ENCODE measurements at regions not wholly inside any gene's neighbourhood (a gene's known extent, or its start where the extent isn't known, plus 50 kb on each side); places are given as distances from the start of the nearest gene placed in this dataset.
"Not testable (repeated sequence)": the region's sequence is repeated elsewhere in the genome, so short reads cannot be mapped to it uniquely, and the experiment has no call there.

- in situ Hi-C loops (cut with HindIII; ENCODE audit: low pct_unique_long_range_greater_than_20kb, low sequenced_read_pairs): no loop called here
Observed at GRCh38 chr6:30832864-30833263, 51.5 kb upstream of the DDR1 start.

GRCh38 chr6:30830438-30830837 is 53.9 kb upstream of the DDR1 start:
- DNase-seq (ENCODE audit: low read depth): no peak

More at GRCh38 chr6:30832864-30833263, 51.5 kb upstream of the DDR1 start:
- DNase-seq (ENCODE audit: low read depth): no peak

DNA sequence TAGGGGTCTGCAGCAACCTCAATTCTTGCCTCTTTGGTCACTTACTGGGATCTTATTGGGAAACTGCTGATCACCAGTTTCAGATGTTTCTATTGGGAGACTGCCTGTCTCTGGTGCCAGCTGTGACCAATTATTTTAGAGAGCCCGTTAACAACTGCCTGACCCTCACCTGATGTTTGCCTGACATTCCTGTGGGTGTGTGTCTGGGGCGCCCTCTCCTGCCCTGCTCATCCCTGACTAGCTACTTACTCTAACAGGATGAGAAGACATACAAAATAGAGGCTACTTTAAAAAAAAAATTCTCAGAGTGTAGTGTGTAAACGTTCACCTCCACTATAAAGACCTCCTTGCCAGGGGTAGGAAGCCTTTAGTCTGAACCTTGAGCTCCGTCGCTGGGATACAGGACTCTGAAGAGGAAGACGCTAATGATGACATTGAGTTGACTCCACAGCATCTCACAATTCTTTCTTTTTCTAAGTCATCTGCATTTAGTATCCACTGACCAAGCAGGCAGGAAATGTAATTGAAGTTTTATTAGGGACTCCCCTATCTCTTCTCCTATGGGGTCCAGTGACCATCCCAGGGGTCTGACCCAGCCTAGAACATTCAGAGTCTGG is 54.6 kb upstream of the DDR1 start:
- in situ Hi-C loops (cut with HindIII; ENCODE audit: low pct_unique_long_range_greater_than_20kb, low sequenced_read_pairs): no loop called here
- no peak for DNase-seq (ENCODE audit: low read depth)

More at GRCh38 chr6:30830438-30830837, 53.9 kb upstream of the DDR1 start:
- in situ Hi-C loops (cut with HindIII; ENCODE audit: low pct_unique_long_range_greater_than_20kb, low sequenced_read_pairs): no loop called here

- no peak for DNase-seq (ENCODE audit: low read depth)
- in situ Hi-C loops (cut with HindIII; ENCODE audit: low pct_unique_long_range_greater_than_20kb, low sequenced_read_pairs): no loop called here
Observed at GRCh38 chr6:30829033-30829432, 55.3 kb upstream of the DDR1 start.

DNA sequence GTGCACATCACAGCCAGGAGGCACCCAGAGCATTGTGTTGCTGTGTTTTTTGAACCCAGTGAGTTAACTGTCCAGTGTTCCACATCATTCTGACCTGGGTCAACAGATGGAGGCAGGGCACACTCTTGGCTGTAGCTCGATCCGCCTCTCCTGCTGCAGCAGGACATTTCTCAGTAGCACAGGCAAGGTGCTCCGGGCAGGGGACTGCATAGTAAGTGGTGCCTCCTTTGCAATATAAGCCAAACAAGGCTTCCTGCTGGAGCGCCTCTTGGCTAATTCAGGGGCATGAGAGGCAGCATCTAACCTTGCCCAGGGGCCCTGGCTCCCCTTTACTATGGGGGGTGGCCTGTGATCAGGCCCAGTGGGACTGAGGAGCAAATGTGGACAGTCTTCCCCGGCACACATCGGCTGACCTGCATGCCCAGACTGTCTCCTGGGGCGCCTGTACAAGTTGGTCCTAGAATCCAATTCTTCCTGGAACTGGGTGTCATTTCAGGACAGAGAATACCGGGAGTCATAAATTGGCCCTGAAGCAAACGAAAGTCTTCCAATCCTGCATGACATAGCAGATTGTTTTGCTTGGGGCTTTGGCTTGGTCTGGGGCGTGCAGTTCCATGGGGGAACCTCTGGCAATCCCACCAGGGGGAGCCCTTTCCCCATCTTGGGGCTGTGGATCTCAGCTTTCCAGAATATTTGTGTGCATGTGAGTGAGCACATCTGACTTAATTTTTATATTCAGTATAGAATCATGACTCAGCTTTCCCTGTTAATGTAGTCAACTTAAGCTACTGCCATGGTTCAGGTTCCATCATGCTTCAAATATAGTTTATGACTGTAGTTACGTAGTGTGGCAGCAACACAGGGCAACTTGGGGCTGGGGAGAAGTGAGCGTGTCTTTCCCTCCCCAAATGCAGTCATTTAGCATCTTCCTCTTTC is 56.0 kb upstream of the DDR1 start:
- peak; percentile 97 for DNase-seq (ENCODE audit: low read depth)
- in situ Hi-C loops (cut with HindIII; ENCODE audit: low pct_unique_long_range_greater_than_20kb, low sequenced_read_pairs): no loop called here

GRCh38 chr6:30826961-30827342 is 57.4 kb upstream of the DDR1 start:
- in situ Hi-C loops (cut with HindIII; ENCODE audit: low pct_unique_long_range_greater_than_20kb, low sequenced_read_pairs): no loop called here
- peak; percentile 61 for DNase-seq (ENCODE audit: low read depth)

DNA sequence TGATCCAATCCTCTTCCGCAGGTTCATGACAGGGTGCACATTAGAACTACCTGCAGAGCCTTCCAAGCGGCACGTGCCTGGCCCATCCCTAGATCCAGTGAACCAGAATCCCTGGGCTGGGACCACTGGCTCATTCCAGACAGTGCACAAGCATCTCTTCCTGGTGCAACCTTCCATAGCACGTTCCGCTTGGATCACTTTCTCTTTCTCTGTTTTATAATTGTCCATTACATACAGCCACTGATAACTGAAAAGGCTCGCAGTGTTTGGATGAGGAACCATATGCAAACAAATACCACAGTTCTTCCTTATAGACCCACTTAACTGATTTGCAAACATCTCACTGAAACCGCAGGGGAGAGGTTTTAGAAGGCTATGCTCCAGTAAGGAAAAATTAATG is 59.6 kb upstream of the DDR1 start:
- DNase-seq (ENCODE audit: low read depth): peak; percentile 86
- in situ Hi-C loops (cut with HindIII; ENCODE audit: low pct_unique_long_range_greater_than_20kb, low sequenced_read_pairs): no loop called here

DNA sequence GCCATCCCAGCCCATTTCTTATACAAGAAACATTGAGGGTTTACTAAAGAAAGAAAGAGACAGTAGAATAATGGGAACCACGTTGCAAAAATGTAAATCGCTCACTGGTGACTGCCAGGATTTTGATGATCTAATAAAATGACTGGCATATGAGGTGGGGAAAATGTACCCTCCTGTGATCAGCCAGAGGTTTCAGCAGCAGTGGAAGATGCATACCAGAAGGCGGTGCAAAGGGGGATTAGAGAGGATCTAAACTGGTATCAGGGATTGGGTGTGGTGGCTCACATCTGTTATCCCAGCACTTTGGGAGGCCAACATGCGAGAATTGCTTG is 60.8 kb upstream of the DDR1 start:
- in situ Hi-C loops (cut with HindIII; ENCODE audit: low pct_unique_long_range_greater_than_20kb, low sequenced_read_pairs): no loop called here
- DNase-seq (ENCODE audit: low read depth): no peak

- DNase-seq (ENCODE audit: low read depth): no peak
- in situ Hi-C loops (cut with HindIII; ENCODE audit: low pct_unique_long_range_greater_than_20kb, low sequenced_read_pairs): no loop called here
Observed at GRCh38 chr6:30821862-30822784, 62.2 kb upstream of the DDR1 start.

GRCh38 chr6:30820193-30820592 is 64.1 kb upstream of the DDR1 start:
- DNase-seq (ENCODE audit: low read depth): peak; percentile 79
- in situ Hi-C loops (cut with HindIII; ENCODE audit: low pct_unique_long_range_greater_than_20kb, low sequenced_read_pairs): no loop called here

GRCh38 chr6:30819297-30819917 is 64.9 kb upstream of the DDR1 start:
- in situ Hi-C loops (cut with HindIII; ENCODE audit: low pct_unique_long_range_greater_than_20kb, low sequenced_read_pairs): no loop called here
- no peak for DNase-seq (ENCODE audit: low read depth)

DNA sequence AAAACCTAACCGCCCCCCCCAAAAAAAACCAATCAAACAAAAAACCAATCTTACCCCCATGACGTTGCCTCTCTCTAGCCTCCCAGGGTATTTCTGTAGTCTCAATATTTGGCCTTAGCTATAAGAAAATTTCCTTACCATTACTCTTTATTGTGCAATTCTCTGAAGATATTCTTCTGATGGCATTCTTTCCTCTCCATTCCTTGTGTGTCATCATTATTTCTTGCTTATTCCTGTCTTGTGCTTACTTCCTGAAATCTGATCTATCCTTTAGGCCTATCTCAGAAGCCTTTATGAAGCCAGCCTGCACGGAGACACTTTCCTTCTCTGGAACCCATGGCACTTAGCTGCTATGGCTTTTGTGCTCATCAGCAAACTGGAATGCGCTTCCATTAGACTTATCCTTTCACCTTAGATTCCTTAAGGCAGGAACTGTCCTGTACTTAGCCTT is 65.9 kb upstream of the DDR1 start:
- DNase-seq (ENCODE audit: low read depth): no peak
- in situ Hi-C loops (cut with HindIII; ENCODE audit: low pct_unique_long_range_greater_than_20kb, low sequenced_read_pairs): no loop called here

DNA sequence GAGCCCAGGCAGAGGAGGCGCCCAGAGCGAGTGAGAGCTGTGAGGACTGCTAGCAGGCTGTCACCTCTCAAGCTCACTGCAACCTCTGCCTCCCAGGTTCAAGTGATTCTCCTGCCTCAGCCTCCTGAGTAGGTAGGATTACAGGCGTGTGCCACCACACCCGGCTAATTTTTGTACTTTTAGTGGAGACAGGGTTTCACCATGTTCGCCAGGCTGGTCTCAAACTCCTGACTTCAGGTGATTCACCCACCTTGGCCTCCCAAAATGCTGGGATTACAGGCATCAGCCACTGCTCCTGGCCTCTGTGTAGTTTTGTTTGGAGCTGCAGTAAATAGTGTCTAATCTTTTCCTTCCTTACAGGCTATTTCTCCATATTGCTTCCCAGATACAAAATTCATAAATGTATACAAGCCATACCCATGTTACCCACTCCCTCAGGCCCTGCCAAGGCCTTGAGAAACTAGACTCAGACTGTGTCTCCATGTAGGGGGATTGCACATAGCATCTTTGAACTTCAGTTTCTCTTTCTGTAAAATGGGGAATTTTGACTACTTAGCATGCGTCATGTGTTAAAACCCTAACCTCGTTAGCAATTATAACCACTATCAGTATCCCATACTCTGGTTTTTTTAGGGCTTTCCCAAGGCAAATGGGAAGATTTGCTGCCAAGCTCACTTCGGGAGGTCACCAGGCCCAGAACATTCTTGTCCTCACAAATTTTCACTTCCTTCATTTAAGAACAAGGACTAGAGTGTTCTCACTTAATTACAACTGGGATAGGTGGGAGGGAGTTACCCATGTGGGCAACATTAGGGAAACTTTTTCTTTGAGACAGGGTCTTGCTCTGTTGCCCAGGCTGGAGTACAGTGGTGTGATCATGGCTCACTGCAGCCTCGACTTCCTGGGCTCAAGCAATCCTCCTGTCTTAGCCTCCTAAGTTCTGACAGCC is 67.3 kb upstream of the DDR1 start:
- in situ Hi-C loops (cut with HindIII; ENCODE audit: low pct_unique_long_range_greater_than_20kb, low sequenced_read_pairs): no loop called here

GRCh38 chr6:30816296-30816695 is 68.0 kb upstream of the DDR1 start:
- in situ Hi-C loops (cut with HindIII; ENCODE audit: low pct_unique_long_range_greater_than_20kb, low sequenced_read_pairs); DNase-seq (ENCODE audit: low read depth): not testable (repeated sequence)

More for the DNA sequence above, 67.3 kb upstream of the DDR1 start:
- no peak for DNase-seq (ENCODE audit: low read depth)

DNA sequence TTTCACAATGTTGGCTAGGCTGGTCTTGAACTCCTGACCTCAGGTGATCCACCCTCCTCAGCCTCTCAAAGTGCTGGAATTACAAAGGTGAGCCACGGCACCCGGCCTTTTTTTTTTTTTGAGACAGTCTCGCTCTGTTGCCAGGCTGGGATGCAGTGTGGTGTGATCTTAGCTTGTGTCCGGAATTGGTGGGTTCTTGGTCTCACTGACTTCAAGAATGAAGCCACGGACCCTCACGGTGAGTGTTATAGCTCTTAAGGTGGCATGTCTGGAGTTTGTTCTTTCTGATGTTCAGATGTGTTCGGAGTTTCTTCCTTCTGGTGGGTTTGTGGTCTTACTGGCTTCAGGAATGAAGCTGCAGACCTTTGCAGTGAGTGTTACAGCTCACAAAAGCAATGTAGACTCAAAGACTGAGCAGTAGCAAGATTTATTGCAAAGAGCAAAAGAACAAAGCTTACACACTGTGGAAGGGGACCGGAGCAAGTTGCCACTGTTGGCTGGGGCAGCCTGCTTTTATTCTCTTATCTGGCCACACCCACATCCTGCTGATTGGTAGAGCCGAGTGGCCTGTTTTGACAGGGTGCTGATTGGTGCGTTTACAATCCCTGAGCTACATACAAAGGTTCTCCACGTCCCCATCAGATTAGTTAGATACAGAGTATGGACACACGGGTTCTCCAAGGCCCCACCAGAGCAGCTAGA is 69.1 kb upstream of the DDR1 start:
- in situ Hi-C loops (cut with HindIII; ENCODE audit: low pct_unique_long_range_greater_than_20kb, low sequenced_read_pairs); DNase-seq (ENCODE audit: low read depth): not testable (repeated sequence)

DNA sequence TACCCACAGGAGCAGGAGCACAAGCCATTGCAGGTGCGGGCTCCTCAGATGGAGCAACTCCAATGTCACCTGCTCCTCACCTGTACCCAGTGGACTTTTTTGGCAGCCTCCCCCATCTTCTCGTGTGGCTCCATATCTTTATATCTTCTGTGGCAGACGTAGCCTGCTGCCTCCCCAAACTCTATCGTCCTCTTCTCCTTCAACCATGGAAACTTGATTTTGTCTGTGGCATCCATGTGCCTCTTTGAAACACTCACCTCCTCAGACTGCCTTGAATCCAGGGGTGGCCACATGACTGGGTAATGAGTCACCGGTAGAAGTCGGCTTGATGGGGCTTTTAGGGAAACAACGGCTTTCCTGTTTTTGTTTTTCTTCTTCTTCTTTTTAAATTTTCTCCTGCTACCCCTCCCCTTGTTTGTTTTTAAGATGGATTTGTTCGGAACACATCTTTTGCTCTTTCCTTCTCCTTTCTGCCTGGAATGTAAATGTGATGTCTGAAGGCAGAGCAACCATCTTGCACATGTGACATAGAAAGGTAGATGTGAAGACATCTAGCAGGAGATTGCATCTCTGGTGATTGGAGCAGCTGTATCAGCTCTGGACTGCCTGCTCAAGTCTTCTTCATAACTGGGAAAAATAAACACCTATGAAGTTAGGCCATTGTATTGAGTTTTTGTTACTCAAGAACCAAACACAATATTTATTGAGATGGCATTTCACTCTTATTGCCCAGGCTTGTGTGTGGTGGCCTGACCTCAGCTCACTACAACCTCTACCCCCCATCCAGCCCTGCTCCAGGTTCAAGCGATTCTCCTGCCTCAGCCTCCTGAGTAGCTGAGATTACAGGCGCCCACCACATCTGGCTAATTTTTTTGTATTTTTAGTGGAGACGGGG is 69.9 kb upstream of the DDR1 start:
- in situ Hi-C loops (cut with HindIII; ENCODE audit: low pct_unique_long_range_greater_than_20kb, low sequenced_read_pairs): no loop called here
- DNase-seq (ENCODE audit: low read depth): peak; percentile 82
